Glomerular visceral epithelial cell (primary cell): ENCODE measurements at regions not wholly inside any gene's neighbourhood (a gene's known extent, or its start where the extent isn't known, plus 50 kb on each side); places are given as distances from the start of the nearest gene placed in this dataset.

ENCODE experiments used
- DNase-seq: peaks from one replicate; pipeline ENCODE4 v3.0.0-alpha.2; 2016; ENCODE audit errors: extremely low spot score

DNA sequence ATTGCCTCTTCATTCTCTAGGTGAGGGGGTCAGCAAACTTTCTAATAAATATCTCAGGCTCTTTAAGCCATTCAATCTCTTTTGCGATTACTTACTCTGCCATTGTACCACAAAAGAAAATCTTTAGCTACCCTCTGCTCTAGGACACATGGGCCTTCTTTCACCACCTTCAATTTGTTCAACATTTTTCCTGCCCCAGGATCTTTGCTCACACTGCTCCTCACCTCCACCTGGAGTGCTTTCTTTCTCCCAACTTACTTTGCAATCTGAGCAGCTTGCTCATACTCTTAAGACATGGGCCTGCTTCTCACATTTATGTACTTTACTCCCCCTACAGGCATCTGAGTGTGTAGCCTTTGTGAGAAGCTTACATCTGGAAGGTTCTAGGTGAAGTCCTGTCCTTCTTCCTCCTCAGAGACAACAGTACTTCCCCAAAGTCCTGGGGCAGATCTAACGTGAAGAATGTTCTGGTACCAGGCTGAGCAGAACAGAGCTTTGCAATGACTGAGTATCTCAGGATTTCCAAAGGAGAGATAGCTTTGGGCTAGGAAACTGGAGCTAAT, 55.0 kb upstream of the PRDM5 start:
- DNase-seq = peak; percentile 46

DNA sequence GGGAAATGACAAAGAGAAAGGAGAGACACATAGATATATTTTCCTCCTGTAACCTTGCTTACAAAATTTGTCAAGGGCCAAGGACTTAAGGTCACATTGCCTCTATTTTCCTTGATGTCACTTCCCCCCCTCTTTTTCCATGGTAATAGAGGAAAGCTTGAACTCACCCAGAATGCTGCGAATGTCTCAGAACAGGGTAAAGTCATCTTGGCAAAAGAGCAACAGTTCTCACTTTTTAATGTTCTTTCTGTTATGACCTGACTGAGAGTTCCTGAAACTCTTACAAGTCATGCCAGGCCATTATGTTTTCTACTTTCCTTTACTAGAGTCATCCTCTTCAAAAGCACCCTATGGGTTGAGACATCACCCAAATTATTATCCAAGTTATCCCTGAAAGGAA, 50.7 kb upstream of the PRDM5 start:
- DNase-seq = no peak
